WTC11 (cell line): ENCODE measurements at regions not wholly inside any gene's neighbourhood (a gene's known extent, or its start where the extent isn't known, plus 50 kb on each side); places are given as distances from the start of the nearest gene placed in this dataset.

ENCODE experiments used
- ATAC-seq: fragments of 200-7000 bp; cut with Tn5 transposase; 2 replicates; pipeline ENCODE4 v1.10.0; 2021; ENCODE audit warnings: mild to moderate bottlenecking, moderate library complexity
- CTCF ChIA-PET: fragments of 300-600 bp; sonication (Branson Sonifier 250); formaldehyde crosslinking; loops from one replicate; lab custom pipeline; 2021; ENCODE audit warnings: antibody characterized with exemption; lab: Charles Lee
- POLR2A ChIA-PET: fragments of 350-600 bp; sonication (Branson Sonifier 250); formaldehyde crosslinking; loops from one replicate; lab custom pipeline; 2021; ENCODE audit warnings: antibody characterized with exemption; lab: Charles Lee
- DNase-seq: peaks from one replicate; pipeline ENCODE4 v3.0.0; 2021; ENCODE audit warnings: low spot score
- H3K27ac Mint-ChIP-seq: 2 replicates; pipeline ENCODE4 v1.8.0; 2021; ENCODE audit warnings: mixed read lengths
- H3K27me3 Mint-ChIP-seq: 2 replicates; pipeline ENCODE4 v1.8.0; 2021; ENCODE audit warnings: low read depth, mild to moderate bottlenecking, moderate library complexity, mixed read lengths
- H3K36me3 Mint-ChIP-seq: 2 replicates; pipeline ENCODE4 v1.8.0; 2021; ENCODE audit warnings: mixed read lengths
- H3K4me1 Mint-ChIP-seq: 2 replicates; pipeline ENCODE4 v1.8.0; 2022; ENCODE audit warnings: mixed read lengths
- H3K4me3 Mint-ChIP-seq: 2 replicates; pipeline ENCODE4 v1.8.0; 2021; ENCODE audit warnings: mild to moderate bottlenecking, moderate library complexity, mixed read lengths
- H3K9me3 Mint-ChIP-seq: 2 replicates; pipeline ENCODE4 v1.8.0; 2021; ENCODE audit warnings: mixed read lengths
- CREM ChIP-seq: sonication (generic); formaldehyde crosslinking; IDR thresholded peaks from 2 replicates; pipeline ENCODE4 v1.8.1; 2022; ENCODE audit warnings: mild to moderate bottlenecking, missing genetic modification reagents, moderate library complexity
- ELF4 ChIP-seq: sonication (generic); formaldehyde crosslinking; IDR thresholded peaks from 2 replicates; pipeline ENCODE4 v1.8.1; 2022; ENCODE audit warnings: low read depth, mild to moderate bottlenecking, moderate library complexity, missing genetic modification reagents
- GABPB1 ChIP-seq: sonication (generic); formaldehyde crosslinking; IDR thresholded peaks from 2 replicates; pipeline ENCODE4 v1.8.1; 2023; ENCODE audit warnings: mild to moderate bottlenecking, missing genetic modification reagents
- NFE2L1 ChIP-seq: sonication (generic); formaldehyde crosslinking; IDR thresholded peaks from 2 replicates; pipeline ENCODE4 v1.8.1; 2023; ENCODE audit warnings: missing genetic modification reagents
- NR1H2 ChIP-seq: sonication (generic); formaldehyde crosslinking; IDR thresholded peaks from 2 replicates; pipeline ENCODE4 v1.9.0; 2021; ENCODE audit warnings: mild to moderate bottlenecking, moderate library complexity, missing genetic modification reagents
- RORB ChIP-seq: fragments of 250-450 bp; sonication (Bioruptor Pico); IDR thresholded peaks from 2 replicates; pipeline ENCODE4 v1.9.0; 2021; ENCODE audit warnings: mild to moderate bottlenecking
- SP1 ChIP-seq: sonication (generic); formaldehyde crosslinking; conservative IDR thresholded peaks from 2 replicates; pipeline ENCODE4 v1.8.1; 2022; ENCODE audit warnings: missing genetic modification reagents
- ZNF121 ChIP-seq: sonication (generic); formaldehyde crosslinking; IDR thresholded peaks from 2 replicates; pipeline ENCODE4 v1.8.0; 2023; ENCODE audit warnings: missing genetic modification reagents
- ZNF396 ChIP-seq: fragments of 250-450 bp; sonication (Bioruptor Pico); IDR thresholded peaks from 2 replicates; pipeline ENCODE4 v1.8.0; 2021; ENCODE audit warnings: mild to moderate bottlenecking, moderate library complexity, borderline replicate concordance
- TF ChIP-seq, protein P1 (sequence below): sonication (generic); formaldehyde crosslinking; IDR thresholded peaks from 2 replicates; pipeline ENCODE4 v1.8.1; 2022; ENCODE audit warnings: missing genetic modification reagents, borderline replicate concordance
- TF ChIP-seq, protein P2 (sequence below): sonication (generic); formaldehyde crosslinking; IDR thresholded peaks from 2 replicates; pipeline ENCODE4 v1.8.0; 2022; ENCODE audit warnings: mild to moderate bottlenecking, missing genetic modification reagents
- TF ChIP-seq, protein P3 (sequence below): fragments of 250-450 bp; sonication (Bioruptor Pico); conservative IDR thresholded peaks from 2 replicates; pipeline ENCODE4 v1.9.0; 2021; ENCODE audit warnings: mild to moderate bottlenecking
- TF ChIP-seq, protein P4 (sequence below): fragments of 250-450 bp; sonication (Bioruptor Pico); IDR thresholded peaks from 2 replicates; pipeline ENCODE4 v1.9.0; 2021; ENCODE audit warnings: mild to moderate bottlenecking, borderline replicate concordance
- TF ChIP-seq, protein P5 (sequence below): sonication (generic); formaldehyde crosslinking; IDR thresholded peaks from 2 replicates; pipeline ENCODE4 v1.8.1; 2023; ENCODE audit warnings: mild to moderate bottlenecking, missing genetic modification reagents
- TF ChIP-seq, protein P6 (sequence below): sonication (generic); formaldehyde crosslinking; IDR thresholded peaks from 2 replicates; pipeline ENCODE4 v1.8.0; 2023; ENCODE audit warnings: missing genetic modification reagents, mild to moderate bottlenecking, borderline replicate concordance

DNA sequence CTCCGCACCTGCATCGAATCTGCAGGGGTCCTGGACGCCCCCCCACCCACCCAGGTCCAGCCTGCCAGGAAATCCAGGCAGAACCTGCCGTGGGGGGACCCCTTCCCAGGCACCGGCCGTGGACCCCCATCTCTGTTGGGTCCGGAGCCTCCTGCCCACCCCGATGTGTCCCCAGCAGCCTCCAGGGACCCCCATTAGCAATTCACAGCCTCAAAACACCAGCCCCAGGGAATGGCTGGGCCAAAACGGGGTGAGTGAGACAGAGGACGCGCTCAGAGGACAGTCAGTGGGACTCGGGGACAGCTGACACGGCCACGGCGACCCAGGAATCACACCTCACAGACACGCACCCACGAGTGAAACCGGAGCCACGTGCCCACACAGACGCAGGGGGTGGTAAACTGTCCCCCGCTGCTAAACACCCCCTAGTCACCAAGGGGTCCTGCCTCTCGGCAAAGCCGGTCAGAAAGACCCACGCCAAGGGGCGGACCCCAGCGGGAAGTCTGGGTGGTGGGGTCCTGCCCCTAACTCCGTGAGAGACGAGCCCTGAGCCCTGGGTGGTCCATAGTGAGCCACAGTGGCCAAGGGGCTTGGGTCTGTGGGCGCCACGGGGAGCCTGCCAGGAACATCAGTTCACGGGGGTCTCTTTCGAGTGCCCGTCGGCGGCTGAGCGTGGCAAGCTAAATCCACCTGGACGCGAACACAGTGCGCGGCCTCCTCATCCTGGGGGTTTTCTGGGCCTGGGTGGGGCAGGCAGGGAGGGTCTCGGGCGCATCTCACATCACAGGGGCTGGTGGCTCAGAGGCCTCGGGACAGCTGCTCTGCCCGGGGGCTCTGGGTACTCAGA lies 126.5 kb upstream of the NKX1-1 start:
- H3K4me1 Mint-ChIP-seq: no peaks in the 10 kb centered on the region
- ChIA-PET POLR2A (no interaction called here), CTCF (no interaction called here)
- H3K4me3 Mint-ChIP-seq: no peak overlapping the region
- no peaks in the 10 kb centered on the region for H3K27me3 Mint-ChIP-seq
- no peak overlapping the region for H3K27ac Mint-ChIP-seq
- TF ChIP-seq RORB (CRISPR knock-in tag) (no peak), ZNF121 (no peak), SP1 (CRISPR knock-in tag) (no peak), NR1H2 (no peak)
- TF ChIP-seq, protein P1, sequence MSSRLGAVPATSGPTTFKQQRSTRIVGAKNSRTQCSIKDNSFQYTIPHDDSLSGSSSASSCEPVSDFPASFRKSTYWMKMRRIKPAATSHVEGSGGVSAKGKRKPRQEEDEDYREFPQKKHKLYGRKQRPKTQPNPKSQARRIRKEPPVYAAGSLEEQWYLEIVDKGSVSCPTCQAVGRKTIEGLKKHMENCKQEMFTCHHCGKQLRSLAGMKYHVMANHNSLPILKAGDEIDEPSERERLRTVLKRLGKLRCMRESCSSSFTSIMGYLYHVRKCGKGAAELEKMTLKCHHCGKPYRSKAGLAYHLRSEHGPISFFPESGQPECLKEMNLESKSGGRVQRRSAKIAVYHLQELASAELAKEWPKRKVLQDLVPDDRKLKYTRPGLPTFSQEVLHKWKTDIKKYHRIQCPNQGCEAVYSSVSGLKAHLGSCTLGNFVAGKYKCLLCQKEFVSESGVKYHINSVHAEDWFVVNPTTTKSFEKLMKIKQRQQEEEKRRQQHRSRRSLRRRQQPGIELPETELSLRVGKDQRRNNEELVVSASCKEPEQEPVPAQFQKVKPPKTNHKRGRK (CRISPR knock-in tag): no peak
- TF ChIP-seq, protein P2, sequence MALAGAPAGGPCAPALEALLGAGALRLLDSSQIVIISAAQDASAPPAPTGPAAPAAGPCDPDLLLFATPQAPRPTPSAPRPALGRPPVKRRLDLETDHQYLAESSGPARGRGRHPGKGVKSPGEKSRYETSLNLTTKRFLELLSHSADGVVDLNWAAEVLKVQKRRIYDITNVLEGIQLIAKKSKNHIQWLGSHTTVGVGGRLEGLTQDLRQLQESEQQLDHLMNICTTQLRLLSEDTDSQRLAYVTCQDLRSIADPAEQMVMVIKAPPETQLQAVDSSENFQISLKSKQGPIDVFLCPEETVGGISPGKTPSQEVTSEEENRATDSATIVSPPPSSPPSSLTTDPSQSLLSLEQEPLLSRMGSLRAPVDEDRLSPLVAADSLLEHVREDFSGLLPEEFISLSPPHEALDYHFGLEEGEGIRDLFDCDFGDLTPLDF (CRISPR knock-in tag): no peak
- TF ChIP-seq, protein P3, sequence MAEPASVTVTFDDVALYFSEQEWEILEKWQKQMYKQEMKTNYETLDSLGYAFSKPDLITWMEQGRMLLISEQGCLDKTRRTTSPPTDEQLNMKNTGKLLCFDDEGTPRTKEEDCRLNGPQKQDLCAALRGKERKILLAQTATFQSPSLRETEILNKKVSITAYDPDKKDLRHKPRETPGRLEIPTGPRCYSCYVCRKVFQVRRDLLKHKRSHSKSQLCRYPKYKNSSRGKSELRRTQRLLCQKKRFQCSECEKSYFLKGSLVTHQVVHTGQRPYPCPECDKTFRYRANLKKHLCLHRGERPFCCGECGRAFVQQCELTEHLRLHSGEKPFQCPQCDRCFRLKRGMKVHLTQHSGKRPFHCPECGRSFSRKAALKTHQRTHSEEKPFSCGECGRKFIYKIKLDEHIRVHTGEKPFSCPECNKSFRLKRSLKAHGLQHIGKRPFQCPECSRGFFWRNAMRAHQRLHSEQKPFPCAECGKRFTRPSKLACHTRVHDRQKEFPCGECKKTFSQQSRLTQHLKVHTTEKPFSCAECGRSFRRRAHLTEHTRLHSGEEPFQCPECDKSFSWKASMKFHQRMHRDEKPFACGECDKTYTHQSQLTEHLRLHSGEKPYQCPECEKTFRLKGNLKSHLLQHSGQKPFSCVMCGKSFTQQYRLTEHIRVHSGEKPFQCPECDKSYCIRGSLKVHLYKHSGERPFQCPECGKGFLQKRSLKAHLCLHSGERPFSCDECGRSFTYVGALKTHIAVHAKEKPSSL (CRISPR knock-in tag): no peak
- no peak for DNase-seq
- H3K36me3 Mint-ChIP-seq: no peaks in the 10 kb centered on the region
- H3K9me3 Mint-ChIP-seq: no peaks in the 10 kb centered on the region
- ATAC-seq: no peak

DNA sequence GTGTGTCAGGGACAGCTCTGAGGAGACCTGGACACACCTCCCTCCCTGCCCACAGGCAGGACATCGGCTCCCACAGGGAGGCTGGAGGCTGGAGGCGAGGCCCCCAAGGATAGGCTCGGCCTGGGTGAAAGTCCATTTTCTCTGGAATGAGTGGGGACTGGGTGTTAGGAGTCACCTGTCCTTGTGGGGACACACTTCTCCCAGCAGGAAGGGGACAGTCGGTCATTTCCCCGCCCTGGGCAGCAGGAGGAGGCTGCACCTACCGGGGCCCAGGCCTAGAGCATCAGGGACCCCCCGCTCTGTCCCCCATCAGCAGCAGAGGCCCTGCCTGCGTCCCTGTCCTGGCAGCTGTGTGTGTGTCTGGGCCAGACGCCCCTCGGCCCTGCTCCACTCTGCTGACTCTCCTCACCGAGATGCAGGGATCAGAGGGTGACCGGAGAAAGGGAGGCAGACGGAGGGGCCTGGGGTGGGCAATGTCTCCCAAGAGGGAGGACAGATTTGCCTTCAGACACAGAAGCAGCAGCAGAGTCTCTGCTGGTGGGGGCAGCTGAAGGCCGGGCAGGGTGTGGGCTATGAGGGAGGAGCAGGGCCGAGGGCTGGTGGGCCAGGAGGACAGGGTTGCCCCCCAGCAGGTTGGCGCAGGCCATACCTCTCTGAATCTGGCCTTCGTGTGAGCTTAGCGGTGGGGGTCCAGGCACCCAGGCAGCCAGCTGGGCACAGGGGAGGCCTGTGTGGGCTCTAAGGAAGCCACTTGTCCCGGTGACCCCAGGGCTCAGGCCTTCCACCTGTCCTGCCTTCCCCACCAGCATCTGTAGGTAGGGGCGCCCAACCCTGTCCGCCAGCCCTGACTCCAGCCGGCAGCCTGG lies 125.7 kb upstream of the NKX1-1 start:
- ChIA-PET POLR2A (no interaction called here), CTCF (interaction anchor here (1.0 to 1.3 kb wide), 4 partner anchors 16 to 98 kb away, joined by 3 to 6 read pairs (median 4); no protein-coding TSS in a partner anchor)
- Mint-ChIP-seq H3K9me3 (no peaks in the 10 kb centered on the region), H3K36me3 (no peaks in the 10 kb centered on the region), H3K27ac (no peak overlapping the region), H3K4me3 (no peak overlapping the region), H3K4me1 (no peaks in the 10 kb centered on the region), H3K27me3 (peaks cover 5% of the 10 kb centered on the region; the same call in 1 of the 2 replicates)
- DNase-seq (peak; percentile 8), ATAC-seq (no peak)
- TF ChIP-seq, protein P4, sequence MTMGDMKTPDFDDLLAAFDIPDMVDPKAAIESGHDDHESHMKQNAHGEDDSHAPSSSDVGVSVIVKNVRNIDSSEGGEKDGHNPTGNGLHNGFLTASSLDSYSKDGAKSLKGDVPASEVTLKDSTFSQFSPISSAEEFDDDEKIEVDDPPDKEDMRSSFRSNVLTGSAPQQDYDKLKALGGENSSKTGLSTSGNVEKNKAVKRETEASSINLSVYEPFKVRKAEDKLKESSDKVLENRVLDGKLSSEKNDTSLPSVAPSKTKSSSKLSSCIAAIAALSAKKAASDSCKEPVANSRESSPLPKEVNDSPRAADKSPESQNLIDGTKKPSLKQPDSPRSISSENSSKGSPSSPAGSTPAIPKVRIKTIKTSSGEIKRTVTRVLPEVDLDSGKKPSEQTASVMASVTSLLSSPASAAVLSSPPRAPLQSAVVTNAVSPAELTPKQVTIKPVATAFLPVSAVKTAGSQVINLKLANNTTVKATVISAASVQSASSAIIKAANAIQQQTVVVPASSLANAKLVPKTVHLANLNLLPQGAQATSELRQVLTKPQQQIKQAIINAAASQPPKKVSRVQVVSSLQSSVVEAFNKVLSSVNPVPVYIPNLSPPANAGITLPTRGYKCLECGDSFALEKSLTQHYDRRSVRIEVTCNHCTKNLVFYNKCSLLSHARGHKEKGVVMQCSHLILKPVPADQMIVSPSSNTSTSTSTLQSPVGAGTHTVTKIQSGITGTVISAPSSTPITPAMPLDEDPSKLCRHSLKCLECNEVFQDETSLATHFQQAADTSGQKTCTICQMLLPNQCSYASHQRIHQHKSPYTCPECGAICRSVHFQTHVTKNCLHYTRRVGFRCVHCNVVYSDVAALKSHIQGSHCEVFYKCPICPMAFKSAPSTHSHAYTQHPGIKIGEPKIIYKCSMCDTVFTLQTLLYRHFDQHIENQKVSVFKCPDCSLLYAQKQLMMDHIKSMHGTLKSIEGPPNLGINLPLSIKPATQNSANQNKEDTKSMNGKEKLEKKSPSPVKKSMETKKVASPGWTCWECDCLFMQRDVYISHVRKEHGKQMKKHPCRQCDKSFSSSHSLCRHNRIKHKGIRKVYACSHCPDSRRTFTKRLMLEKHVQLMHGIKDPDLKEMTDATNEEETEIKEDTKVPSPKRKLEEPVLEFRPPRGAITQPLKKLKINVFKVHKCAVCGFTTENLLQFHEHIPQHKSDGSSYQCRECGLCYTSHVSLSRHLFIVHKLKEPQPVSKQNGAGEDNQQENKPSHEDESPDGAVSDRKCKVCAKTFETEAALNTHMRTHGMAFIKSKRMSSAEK (CRISPR knock-in tag): no peak
- TF ChIP-seq ELF4 (CRISPR knock-in tag) (no peak), GABPB1 (CRISPR knock-in tag) (no peak), NFE2L1 (CRISPR knock-in tag) (no peak), CREM (no peak), ZNF396 (CRISPR knock-in tag) (no peak)
- TF ChIP-seq, protein P5, sequence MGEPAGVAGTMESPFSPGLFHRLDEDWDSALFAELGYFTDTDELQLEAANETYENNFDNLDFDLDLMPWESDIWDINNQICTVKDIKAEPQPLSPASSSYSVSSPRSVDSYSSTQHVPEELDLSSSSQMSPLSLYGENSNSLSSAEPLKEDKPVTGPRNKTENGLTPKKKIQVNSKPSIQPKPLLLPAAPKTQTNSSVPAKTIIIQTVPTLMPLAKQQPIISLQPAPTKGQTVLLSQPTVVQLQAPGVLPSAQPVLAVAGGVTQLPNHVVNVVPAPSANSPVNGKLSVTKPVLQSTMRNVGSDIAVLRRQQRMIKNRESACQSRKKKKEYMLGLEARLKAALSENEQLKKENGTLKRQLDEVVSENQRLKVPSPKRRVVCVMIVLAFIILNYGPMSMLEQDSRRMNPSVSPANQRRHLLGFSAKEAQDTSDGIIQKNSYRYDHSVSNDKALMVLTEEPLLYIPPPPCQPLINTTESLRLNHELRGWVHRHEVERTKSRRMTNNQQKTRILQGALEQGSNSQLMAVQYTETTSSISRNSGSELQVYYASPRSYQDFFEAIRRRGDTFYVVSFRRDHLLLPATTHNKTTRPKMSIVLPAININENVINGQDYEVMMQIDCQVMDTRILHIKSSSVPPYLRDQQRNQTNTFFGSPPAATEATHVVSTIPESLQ: no peak
- TF ChIP-seq, protein P6, sequence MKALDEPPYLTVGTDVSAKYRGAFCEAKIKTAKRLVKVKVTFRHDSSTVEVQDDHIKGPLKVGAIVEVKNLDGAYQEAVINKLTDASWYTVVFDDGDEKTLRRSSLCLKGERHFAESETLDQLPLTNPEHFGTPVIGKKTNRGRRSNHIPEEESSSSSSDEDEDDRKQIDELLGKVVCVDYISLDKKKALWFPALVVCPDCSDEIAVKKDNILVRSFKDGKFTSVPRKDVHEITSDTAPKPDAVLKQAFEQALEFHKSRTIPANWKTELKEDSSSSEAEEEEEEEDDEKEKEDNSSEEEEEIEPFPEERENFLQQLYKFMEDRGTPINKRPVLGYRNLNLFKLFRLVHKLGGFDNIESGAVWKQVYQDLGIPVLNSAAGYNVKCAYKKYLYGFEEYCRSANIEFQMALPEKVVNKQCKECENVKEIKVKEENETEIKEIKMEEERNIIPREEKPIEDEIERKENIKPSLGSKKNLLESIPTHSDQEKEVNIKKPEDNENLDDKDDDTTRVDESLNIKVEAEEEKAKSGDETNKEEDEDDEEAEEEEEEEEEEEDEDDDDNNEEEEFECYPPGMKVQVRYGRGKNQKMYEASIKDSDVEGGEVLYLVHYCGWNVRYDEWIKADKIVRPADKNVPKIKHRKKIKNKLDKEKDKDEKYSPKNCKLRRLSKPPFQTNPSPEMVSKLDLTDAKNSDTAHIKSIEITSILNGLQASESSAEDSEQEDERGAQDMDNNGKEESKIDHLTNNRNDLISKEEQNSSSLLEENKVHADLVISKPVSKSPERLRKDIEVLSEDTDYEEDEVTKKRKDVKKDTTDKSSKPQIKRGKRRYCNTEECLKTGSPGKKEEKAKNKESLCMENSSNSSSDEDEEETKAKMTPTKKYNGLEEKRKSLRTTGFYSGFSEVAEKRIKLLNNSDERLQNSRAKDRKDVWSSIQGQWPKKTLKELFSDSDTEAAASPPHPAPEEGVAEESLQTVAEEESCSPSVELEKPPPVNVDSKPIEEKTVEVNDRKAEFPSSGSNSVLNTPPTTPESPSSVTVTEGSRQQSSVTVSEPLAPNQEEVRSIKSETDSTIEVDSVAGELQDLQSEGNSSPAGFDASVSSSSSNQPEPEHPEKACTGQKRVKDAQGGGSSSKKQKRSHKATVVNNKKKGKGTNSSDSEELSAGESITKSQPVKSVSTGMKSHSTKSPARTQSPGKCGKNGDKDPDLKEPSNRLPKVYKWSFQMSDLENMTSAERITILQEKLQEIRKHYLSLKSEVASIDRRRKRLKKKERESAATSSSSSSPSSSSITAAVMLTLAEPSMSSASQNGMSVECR: no peak
